C4-2B (cell line): ENCODE measurements at regions not wholly inside any gene's neighbourhood (a gene's known extent, or its start where the extent isn't known, plus 50 kb on each side); places are given as distances from the start of the nearest gene placed in this dataset.

Source experiments
- ZFX ChIP-seq: fragments of 450-650 bp; IDR thresholded peaks from 2 replicates; pipeline ENCODE4 v1.6.1; 2017
- TF ChIP-seq, protein P1 (sequence below): fragments of 450-650 bp; conservative IDR thresholded peaks from 2 replicates; pipeline ENCODE4 v1.5.1; 2017; ENCODE audit warnings: mild to moderate bottlenecking

DNA sequence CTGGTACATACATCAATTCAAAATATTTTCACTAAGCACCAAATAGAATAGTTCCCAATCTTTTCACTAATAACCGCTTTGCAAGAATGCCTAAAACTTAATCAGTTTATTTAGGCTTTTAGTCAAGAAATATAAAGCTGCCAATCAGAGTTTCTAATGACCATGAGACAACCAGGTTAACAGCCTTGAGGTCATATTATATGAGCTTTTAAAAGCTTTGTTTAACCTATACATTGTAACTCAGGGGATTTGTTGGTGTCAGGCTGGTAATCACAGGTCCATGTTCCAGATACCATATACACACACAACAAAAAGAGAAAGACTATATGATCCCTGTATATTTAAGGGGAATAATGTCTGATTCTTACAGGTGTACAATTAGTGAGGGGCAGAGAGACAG is 246.2 kb upstream of the ADGRL2 start:
- TF ChIP-seq, protein P1, sequence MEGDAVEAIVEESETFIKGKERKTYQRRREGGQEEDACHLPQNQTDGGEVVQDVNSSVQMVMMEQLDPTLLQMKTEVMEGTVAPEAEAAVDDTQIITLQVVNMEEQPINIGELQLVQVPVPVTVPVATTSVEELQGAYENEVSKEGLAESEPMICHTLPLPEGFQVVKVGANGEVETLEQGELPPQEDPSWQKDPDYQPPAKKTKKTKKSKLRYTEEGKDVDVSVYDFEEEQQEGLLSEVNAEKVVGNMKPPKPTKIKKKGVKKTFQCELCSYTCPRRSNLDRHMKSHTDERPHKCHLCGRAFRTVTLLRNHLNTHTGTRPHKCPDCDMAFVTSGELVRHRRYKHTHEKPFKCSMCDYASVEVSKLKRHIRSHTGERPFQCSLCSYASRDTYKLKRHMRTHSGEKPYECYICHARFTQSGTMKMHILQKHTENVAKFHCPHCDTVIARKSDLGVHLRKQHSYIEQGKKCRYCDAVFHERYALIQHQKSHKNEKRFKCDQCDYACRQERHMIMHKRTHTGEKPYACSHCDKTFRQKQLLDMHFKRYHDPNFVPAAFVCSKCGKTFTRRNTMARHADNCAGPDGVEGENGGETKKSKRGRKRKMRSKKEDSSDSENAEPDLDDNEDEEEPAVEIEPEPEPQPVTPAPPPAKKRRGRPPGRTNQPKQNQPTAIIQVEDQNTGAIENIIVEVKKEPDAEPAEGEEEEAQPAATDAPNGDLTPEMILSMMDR, result no peak
- no peak for TF ChIP-seq ZFX
